ENCODE measurements at regions not wholly inside any gene's neighbourhood (a gene's known extent, or its start where the extent isn't known, plus 50 kb on each side); places are given as distances from the start of the nearest gene placed in this dataset.

DNA sequence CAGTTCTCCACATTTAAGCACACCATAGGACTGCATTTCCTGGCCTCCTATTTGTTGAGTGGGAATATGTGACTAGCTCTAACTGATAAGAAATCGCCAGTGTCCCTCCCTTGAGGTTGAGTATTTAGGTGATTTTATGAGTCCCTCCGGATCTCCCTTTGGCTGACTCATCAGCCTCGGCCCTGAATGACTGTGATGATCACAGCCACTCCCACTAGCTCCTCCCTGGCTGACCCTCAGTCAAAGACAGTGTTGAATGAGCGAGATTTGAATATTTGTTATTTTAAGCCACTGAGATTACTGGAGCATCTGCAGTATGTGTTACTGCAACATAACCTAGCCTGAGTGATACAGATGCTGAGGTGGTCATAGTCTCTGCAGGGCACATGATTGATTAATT lies 515.3 kb downstream of the EPHB1 start:
- DNase-seq (ENCODE audit: low spot score), result peak; percentile 18

DNA sequence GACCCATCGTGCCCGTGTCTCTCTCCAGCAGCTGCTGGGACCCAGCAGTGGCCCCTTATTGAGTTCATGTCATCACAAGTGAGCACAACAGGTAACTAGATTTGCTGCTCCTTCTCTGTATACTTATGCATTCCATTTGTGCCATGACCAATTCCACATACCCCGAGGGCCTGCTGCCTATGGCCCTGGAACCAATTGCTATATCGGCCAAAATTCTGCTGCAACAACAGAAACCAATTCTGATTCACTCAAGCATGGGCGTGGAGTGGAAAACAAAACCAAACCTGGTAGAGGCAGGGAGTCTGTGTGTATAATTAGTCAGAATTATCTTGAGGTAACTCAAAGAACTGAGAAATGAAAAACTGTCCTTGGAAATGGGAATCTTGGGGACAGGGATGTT lies 516.6 kb downstream of the EPHB1 start:
- peak; percentile 68 for DNase-seq (ENCODE audit: low spot score)

DNA sequence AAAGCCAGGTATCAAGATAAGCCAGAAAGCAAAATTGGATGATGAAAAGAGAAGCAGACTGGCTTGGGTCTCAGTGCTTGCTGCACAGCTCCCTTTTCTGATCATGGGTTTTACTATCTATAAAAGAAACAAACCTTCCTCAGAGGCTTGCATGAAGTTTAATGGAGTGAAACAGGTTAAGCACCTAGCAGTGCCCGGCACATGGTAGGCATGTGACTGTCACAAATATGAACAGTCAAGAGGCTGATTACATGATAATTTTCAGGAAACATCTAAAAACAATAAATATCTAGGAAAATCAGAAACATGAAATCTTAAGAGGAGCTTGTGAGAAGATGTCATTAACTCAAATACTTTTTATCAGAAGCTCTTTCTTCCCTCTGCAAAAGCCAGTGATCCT lies 519.2 kb downstream of the EPHB1 start:
- no peak for DNase-seq (ENCODE audit: low spot score)

DNA sequence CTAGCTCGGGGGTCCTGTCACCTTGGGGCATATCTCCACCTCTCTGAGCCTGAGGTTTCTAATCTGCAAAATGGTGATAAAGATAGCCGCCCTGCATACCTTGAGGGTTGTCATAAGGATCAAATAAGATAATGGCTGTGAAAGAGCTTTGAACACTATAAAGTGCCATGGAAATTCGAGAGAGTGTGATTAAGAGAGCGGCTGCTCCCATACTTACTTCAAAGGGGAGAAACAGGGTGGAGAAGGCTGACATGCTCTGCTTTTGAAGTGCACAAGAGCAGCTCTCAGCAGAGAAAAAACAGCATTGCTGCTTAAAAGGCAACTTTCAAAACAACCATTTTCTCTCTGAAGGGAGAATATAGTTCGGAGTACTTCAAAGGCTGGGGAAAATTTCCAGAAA lies 529.2 kb downstream of the EPHB1 start:
- DNase-seq (ENCODE audit: low spot score), result no peak

DNA sequence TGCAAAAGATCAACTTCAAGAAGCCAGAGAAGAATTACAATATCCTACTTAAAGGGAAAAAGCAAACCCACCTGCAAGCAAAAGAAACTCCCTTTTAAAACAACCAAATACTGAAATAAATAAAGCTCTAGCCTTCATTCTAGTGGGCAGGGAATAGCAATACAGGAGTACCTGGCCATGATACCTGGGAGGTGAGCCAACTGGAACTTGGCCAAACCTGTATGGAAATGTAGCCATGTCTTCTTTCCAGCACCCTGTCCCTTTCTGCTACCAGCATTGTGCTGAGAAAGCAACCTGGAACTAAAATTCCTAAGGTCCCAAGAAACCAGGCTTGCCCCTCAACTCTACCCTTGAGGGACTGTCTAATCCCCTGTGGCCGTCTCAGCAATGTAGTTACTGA lies 530.0 kb downstream of the EPHB1 start:
- peak; percentile 22 for DNase-seq (ENCODE audit: low spot score)

DNA sequence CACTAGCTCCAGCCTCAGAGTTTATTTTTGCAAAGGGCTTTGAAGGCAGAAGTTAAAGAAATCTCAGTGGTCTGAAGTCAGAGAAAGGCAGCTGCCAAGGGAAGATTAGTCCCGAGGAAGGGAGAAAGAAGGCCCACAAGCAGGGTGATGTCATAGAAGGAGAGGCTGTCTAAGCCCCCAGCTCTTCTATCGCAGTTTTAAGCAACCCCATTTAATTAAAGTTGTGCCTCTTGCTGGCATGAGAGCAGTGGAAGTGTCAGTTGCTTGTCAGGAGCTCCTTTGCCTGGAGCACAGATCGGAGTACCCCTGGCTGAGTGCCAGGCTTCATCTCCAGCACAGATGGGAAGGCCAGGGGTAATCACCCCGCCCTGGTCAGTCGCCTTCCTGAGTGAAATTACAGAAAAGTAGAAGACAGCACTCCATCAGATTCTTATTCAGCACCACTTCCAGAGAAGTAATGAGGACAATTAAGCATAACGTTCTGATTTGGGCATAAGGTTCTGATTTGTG lies 530.7 kb downstream of the EPHB1 start:
- no peak for DNase-seq (ENCODE audit: low spot score)

DNA sequence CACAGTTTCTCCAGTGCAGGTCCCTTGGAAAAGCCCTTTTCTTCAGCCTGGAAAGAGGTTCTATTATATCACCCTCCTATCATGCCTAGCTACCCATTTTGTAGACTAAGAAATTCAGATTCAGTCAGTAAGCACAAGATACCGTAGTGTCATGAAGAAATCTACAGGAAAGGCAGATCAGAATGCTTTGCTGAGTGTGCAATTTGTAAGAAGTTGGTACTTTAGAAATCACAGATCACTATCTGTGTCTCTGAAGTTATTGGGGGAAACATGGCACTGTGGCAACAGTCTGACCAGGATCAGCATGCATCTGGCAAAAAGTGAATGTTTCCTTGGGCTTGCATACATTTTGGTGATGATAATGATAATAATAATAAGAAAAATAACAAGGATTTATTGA lies 531.8 kb downstream of the EPHB1 start:
- no peak for DNase-seq (ENCODE audit: low spot score)

DNA sequence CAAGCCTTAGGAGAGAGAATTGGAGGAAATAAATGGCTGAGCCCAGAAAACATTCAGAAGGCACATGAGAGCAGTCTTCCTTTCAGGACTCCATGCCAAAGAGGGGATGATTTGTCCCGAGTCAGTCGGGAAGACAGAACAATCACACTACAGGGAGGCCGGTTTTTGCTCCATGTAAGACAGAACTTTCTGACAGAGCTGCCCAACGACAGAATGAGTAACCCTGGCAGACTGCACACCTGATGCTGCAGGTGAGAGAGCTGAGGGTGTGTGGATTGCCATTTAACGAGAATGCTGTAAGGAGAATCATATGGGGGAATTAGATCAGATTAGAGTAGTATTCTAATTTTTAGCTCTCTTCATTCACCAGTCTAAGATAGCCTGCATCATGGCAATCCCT lies 533.0 kb downstream of the EPHB1 start:
- no peak for DNase-seq (ENCODE audit: low spot score)

DNA sequence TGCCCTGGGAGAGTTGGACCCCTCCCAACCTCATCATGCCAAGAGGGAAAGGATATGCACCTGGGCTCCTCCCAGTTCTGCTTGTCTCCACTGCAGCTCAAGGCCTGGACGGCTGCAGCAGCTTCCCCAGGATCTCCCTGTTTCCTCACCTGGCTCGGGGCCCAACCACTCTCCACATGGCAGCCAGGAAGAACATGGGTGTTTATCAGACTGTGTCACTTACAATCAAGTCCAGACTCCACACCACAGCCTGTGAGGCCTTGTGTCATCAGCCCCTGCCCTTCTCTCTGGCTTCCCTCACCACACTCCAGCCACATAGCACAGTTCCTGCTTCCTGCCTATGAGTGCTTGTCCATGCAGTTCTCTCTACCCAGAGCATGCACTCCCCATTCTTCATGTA lies 534.4 kb downstream of the EPHB1 start:
- peak; percentile 47 for DNase-seq (ENCODE audit: low spot score)

DNA sequence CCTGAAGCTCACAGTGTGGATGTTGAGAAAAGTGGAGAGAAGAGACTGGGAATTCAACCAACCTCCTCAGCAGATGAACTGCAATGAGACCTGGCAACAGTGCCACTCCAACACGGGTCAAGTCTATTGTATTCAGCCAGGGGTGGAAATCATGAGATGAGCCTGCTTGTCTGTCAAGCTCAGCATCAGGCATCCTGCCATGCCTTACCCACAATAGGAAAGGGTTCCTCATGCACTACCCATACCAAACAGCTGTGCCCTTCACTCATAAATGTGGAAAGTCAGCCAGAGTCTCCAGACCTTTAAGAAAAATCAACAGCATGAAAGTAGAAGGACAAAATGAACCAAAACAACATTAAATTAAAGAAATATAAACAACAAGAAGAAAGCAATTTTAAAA lies 542.1 kb downstream of the EPHB1 start:
- no peak for DNase-seq (ENCODE audit: low spot score)

DNA sequence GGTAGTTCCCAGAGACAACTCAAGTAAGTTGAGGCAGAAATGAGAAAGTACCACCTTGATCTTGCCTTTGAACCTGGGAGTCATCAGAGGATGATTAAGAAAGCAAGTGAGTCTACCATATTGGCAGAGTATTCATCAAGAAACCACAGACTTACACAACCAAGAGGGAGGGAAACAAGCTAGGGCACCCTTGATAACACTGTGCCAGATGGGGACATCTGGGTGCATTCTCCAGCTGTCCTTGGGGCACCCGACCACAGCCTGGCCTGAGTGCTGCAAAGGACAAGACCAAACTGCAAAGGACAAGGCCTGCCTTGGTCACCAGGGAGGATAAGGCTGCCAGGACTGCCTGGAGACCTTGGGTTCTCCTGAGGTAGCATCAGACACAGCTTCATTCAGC lies 553.6 kb downstream of the EPHB1 start:
- no peak for DNase-seq (ENCODE audit: low spot score)

DNA sequence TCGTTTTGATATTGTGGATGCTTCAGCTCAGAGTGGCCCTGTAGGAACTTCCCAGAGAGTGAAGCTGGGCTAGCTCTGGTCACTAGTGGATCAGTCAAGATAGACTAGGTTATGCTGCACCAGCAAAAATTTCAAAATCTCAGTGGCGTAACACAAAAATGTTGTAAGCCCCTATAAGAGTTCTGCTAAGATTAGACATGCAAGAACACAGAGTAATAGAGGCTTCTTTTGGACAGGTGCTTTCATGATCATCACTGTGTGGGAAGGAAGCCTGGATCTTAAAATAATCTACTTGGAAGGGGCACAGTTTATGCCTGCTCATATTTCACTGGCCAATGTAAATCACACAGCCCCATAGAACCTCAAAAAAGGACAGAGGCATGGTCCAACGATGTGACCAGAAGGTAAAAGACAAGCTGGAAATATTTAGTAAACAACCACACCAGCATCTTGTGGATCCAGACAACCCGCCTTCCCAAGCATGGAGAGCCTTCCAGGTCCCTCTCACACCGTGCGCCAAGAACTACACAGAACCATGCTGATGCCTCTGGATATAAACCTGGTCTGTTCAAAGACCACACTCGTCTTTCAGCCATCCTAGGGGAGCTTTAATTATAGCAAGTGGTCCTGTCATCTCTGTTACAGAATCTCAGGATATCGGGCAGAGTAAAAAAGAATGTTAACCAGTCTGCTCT lies 554.3 kb downstream of the EPHB1 start:
- no peak for DNase-seq (ENCODE audit: low spot score)

DNA sequence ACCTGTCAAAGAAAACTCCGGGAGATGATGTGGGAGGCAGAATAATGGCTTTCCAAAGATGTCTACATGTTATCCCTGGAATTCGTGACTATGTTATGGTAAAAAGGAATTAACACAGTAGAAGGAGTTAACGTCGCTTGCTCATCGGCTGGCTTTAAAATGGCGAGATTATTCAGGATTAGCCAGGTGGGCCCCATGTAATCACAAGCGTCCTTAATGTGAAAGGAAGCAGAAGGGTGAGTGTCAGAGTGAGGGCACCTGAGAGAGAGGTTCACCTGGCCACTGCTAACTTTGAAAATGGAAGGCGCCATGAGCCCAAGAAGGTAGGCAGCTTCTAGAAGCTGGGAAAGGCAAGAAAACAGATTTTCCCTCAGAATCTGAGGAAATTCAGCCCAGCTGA lies 557.2 kb downstream of the EPHB1 start:
- DNase-seq (ENCODE audit: low spot score), result no peak

DNA sequence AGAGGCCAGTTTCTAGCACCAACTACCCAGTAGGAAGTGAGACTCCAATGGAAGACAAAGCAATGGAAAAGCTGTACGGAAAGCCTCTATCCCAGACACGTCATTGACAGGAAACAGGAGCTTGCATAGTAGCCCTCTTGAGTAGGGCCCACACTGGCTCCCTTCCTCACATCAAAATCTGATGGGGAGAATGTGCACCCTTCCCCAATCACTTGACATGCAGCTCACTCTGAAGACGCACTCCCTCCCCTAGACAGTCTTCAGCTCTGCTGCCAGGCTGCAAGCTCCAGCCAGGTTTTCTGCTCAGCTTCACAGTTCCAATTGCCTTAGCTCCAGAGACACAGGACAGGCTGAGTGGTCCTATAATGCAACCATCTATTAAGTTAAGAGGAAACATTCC lies 567.8 kb downstream of the EPHB1 start:
- DNase-seq (ENCODE audit: low spot score), result no peak

DNA sequence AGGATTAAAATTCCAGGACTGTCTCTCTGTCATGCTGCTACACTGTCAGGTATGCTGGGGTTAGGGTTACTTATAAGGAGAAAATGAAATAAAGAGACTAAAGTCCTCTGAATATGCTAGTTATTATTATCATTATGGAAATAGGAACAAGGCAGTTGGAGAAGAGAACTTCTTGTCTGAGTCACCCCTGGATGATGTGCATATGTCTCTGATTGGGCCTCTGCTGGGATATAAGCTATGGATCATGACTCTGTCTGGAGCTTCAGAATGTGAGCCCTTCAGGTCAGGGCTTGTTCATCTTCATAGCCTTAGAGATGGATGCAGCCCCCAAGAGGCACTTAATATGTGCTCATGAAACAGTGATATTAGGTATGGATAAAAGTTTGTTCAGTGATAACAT lies 569.6 kb downstream of the EPHB1 start:
- no peak for DNase-seq (ENCODE audit: low spot score)

DNA sequence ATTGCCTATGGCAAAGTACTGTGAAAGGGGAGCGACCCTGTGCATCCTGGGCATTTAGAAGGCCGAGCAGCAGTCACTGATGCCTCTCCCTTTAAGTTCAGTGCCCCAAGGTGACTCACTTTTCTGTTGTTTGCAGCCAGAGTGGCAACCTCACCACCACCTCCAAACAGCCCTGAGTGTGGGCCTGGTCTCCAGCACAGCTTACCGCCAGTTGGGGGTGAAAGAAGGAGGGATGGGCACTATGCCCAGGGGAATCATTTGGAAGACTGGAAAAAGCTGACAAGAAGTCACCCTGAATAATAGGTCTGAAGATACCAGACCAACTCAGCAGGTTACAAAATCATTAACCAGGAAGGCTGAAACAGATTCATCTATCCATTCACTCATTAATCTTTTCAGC lies 571.8 kb downstream of the EPHB1 start:
- peak; percentile 92 for DNase-seq (ENCODE audit: low spot score)

DNA sequence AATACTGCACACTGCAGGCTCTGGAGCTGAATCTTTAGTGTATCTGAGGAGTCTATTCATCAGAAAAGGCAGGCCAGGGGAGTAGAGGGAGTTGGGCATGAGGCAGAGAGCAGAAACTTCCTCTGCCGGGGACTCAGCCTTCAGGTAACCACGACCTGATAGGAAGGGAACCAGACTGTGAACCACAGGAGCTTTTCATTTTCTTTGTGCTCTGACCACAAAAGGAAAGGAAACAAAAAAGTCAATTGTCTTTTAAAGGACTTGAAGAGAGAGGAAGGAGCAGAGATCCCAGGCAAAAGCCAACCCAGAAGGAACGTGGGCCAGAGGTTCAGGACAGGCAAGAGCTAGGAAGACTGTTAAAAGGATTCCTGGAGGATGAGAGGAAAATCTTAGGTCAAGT lies 573.3 kb downstream of the EPHB1 start:
- DNase-seq (ENCODE audit: low spot score), result peak; percentile 74

DNA sequence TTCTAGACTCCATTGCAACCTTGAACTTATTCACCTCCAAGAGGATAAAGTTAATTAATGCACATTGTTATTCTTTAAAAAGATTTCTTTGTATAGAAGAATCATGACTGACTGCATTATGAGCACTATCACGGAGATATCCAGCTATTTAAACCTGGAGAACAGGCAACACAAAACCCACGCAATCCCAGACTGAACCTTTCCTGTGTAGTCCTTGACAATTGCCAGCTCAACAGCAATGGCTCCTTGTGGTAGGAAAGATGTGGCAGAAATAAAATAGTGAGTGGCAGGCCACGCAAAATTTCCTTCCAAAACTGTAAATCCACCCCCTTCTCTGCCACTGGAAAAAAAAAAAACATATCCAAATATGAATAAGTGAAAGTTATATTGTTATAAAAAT lies 573.7 kb downstream of the EPHB1 start:
- no peak for DNase-seq (ENCODE audit: low spot score)

DNA sequence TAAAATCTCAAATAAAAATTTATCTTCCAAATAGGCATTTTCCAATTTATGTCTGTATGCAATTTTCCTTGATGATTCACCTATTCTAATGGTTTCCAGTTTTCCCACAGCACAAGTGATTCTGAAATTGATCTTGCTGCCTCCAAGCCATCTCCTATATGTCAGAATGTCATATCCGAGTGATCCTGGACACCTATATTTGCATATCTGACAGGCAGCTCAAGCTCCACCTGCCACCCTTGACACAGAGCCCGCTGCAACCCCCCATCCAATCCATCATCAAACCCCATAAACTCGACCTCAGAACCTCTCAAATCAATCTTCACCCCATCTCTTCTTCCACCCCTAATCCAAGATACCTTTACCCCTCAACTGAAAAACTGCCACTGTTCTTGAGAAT lies 579.5 kb downstream of the EPHB1 start:
- no peak for DNase-seq (ENCODE audit: low spot score)

DNA sequence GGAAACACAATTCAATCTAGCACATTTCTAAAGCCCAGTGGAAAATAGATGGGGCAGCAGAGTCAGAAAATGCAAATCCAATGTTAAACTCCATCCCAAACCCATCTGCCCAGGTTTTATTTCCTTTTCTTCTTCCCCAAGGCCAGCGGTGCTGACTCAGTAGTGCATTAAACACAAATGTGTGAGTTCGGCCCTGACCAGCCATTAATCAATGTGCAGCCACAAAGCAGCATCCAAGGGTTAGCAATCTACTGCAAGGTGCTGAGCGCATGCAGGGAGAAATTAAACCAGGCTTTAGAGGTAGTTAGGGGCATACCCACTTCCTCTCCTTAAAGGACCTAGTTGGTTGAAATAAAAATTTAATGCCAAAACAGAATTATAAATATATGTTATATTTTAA lies 583.3 kb upstream of the PPP2R3A start:
- no peak for DNase-seq (ENCODE audit: low spot score)

DNA sequence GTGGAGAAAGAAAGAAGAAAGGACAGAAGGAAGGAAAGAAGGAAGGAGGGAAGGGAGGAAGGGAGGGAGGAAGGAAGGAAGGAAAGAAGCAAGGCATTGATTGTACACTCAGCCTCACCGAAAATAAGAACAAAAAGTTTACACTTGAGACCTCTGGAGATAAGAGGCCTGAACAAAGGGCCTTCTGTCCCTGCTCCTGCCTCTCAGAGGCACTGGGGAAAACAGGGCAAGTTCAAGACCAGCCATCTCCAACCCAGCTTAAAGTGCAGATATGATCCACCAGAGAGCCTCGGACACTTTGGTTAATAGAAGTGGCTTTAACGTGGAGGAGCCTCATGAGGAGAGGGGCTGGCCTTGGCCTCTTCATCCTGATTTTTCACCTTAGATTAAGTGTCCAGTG lies 582.9 kb upstream of the PPP2R3A start:
- DNase-seq (ENCODE audit: low spot score), result no peak

DNA sequence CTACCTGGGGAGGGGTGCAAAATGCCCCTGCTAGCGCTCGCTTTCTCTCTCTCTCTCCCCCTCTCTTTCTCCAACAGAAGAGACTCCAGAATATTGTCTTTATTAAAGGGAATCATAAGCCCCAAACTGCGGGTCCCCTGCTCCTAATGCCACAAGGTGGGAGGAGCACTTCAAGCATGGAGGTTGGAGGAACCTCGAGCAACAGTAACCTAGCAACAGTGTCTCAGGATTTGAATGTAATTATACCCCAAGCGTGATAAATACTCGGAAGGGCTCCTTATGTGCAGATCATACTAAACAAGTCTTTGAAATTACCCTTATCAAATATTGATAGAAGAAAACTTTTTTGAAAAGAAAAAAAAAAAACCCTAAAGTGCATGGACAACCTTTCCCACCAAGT lies 582.2 kb upstream of the PPP2R3A start:
- no peak for DNase-seq (ENCODE audit: low spot score)

DNA sequence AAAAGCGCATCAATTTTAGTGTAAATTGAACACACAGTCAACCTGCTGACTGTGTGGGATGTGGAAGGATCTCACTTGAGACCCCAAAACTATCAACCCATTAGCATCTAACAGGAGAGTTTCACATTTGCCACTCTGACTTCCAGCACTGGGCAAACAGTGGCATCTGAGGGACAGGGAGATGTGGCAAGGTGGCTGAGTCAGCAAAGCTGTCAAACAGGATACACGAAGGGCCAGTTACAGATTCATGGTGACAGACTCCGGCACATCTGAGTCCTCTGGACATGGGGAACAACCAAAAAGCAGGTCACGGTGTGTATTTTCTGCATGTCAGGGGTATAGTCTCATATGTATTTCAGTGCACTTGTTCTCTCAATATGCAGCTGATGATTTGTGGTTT lies 573.4 kb upstream of the PPP2R3A start:
- no peak for DNase-seq (ENCODE audit: low spot score)

DNA sequence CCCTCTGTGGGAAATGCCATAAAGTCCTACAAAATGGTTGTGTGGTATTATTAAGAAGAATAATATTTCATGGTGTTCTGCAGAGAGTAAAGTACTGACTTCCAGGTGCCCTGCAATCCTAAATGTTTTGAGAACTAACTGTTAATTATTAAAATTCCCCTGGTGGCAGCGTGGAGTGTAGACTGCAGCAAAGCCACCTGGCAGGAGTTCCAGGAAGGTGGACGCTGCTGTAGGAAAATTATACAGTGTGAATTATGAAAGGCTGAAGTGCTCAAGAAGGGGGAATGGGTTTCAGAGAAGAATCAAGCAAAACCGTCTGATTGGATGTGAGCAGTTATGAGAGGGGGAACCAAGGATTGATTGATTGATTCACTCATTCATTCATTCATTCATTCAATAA lies 572.4 kb upstream of the PPP2R3A start:
- DNase-seq (ENCODE audit: low spot score), result no peak

All from kidney tubule cell (primary cell).